Spleen (tissue), 11 donors: ENCODE measurements at regions not wholly inside any gene's neighbourhood (a gene's known extent, or its start where the extent isn't known, plus 50 kb on each side); places are given as distances from the start of the nearest gene placed in this dataset.

ENCODE experiments used
- DNase-seq: peaks from one replicate; pipeline ENCODE4 v3.0.0-alpha.2; 2020
- H3K27ac ChIP-seq, 8 donors: fragments of 200-600 bp; sonication (generic) in 7 of 8; 1 replicate in 4 of 8; 2 replicates in 4 of 8; pipeline versions ENCODE4 v1.5.0 to v1.8.0; 2016 to 2021; ENCODE audit warnings: inconsistent platforms in 4 of 8, mild to moderate bottlenecking in 4 of 8, moderate library complexity in 1 of 8
- H3K27me3 ChIP-seq, 7 donors: fragments of 200-600 bp; sonication (generic) in 6 of 7; replicated peaks in 1 of 7; 1 replicate in 4 of 7; 2 replicates in 3 of 7; pipeline versions ENCODE4 v1.5.0 to v1.8.0; 2016 to 2021; ENCODE audit warnings: inconsistent platforms in 3 of 7, mild to moderate bottlenecking in 1 of 7
- H3K36me3 ChIP-seq, 6 donors: fragments of 200-600 bp; sonication (generic) in 5 of 6; 1 replicate in 4 of 6; 2 replicates in 2 of 6; pipeline versions ENCODE4 v1.5.0 to v1.8.0; 2016 to 2021; ENCODE audit warnings: inconsistent platforms in 2 of 6
- H3K4me1 ChIP-seq, 6 donors: fragments of 200-600 bp; sonication (generic) in 5 of 6; 1 replicate in 3 of 6; 2 replicates in 3 of 6; pipeline versions ENCODE4 v1.5.0 to v1.8.0; 2016 to 2021; ENCODE audit warnings: inconsistent platforms in 3 of 6
- H3K4me3 ChIP-seq, 8 donors: fragments of 200-600 bp; sonication (generic) in 7 of 8; 1 replicate in 4 of 8; 2 replicates in 4 of 8; pipeline versions ENCODE4 v1.5.0 to v1.8.0; 2016 to 2021; ENCODE audit warnings: inconsistent platforms in 4 of 8, mild to moderate bottlenecking in 4 of 8, moderate library complexity in 2 of 8
- H3K9me3 ChIP-seq, 8 donors: fragments of 200-600 bp; sonication (generic) in 7 of 8; 1 replicate in 4 of 8; 2 replicates in 4 of 8; pipeline versions ENCODE4 v1.5.0 to v1.8.0; 2016 to 2021; ENCODE audit warnings: inconsistent platforms in 4 of 8
- CTCF ChIP-seq, 11 experiments: fragments of 200-600 bp in 7 of 11; fragments of 450-650 bp in 4 of 11; sonication (generic) in 4 of 11; IDR thresholded peaks in 8 of 11; conservative IDR thresholded peaks in 3 of 11; 1 replicate in 7 of 11; 2 replicates in 4 of 11; pipeline versions ENCODE4 v1.4.0 to v1.8.0; 2016 to 2021; ENCODE audit warnings: antibody characterized with exemption in 11 of 11, inconsistent platforms in 4 of 11, mild to moderate bottlenecking in 1 of 11
- POLR2A ChIP-seq, 3 donors: fragments of 450-650 bp; IDR thresholded peaks; one replicate each; pipeline ENCODE4 v1.5.1; 2017; ENCODE audit warnings: antibody characterized with exemption in 3 of 3, mild to moderate bottlenecking in 1 of 3
- POLR2AphosphoS5 ChIP-seq, 3 donors: sonication (generic); formaldehyde crosslinking; IDR thresholded peaks; one replicate each; pipeline ENCODE4 v1.5.1; 2017; ENCODE audit warnings: antibody characterized with exemption in 3 of 3
- WGBS, 5 donors: extraction: QIAGEN DNeasy Blood & Tissue Kit in 3 of 5; methylation state at CpG; one replicate each; pipeline versions ENCODE4 v1.1.5 to v1.1.7; 2013 to 2018; 5-methylcytosine and 5-hydroxymethylcytosine counted together
- intact Hi-C: fragments of 100-400 bp; cut with DNase I; formaldehyde crosslinking; loops from one replicate; pipeline ENCODE4 v1.15.0; 2023; ENCODE audit warnings: low total_unique reads
- donor health status: healthy with polysubstance abuse.
- donor health status: DM: no; HTN: no; CAD: no; lungs with moderate emphysema.
- donor health status: DM: no; HTN: no; CAD: no.
- donor health status: Bipolar disorder and iron deficiency.
- donor health status: healthy.
- donor health status: DM: no; HTN: no; CAD: no.
- donor health status: DM: yes; HTN: yes; CAD: no.

- Histone ChIP-seq H3K36me3 (no peaks in the 10 kb centered on the region), H3K27ac (no peak overlapping the region), H3K9me3 (no peaks in the 10 kb centered on the region), H3K4me1 (no peaks in the 10 kb centered on the region), H3K27me3 (no peaks in the 10 kb centered on the region), H3K4me3 (no peak overlapping the region)
- TF ChIP-seq POLR2A (IDR thresholded peaks at IDR 0.05), result no peak
- no peak for TF ChIP-seq CTCF (IDR thresholded peaks at IDR 0.05 in 8 of 11, conservative IDR thresholded peaks at IDR 0.05 in 3 of 11)
- no peak for TF ChIP-seq POLR2AphosphoS5 (IDR thresholded peaks at IDR 0.05)
- intact Hi-C loops, result no loop called here
- DNase-seq, result no peak
- WGBS, 5 donors, result 53 to 75% (median 65%) methylated on average over 3 of the region's 3 CpGs
Observed at GRCh38 chrX:137263374-137263773, 229.6 kb upstream of the GPR101 start.

GRCh38 chrX:137245183-137245582 is 211.4 kb upstream of the GPR101 start:
- no peak overlapping the region for H3K27ac ChIP-seq
- intact Hi-C loops, result no loop called here
- no peak for TF ChIP-seq CTCF (IDR thresholded peaks at IDR 0.05 in 8 of 11, conservative IDR thresholded peaks at IDR 0.05 in 3 of 11)
- no peak for TF ChIP-seq POLR2A (IDR thresholded peaks at IDR 0.05)
- TF ChIP-seq POLR2AphosphoS5 (IDR thresholded peaks at IDR 0.05), result no peak
- DNase-seq, result no peak
- H3K36me3 ChIP-seq, result no peaks in the 10 kb centered on the region
- no peaks in the 10 kb centered on the region for H3K4me1 ChIP-seq
- peaks cover 0 to 7% (median 0%) of the 10 kb centered on the region in 7 donors for H3K27me3 ChIP-seq
- WGBS, 5 donors, result 60 to 90% (median 80%) methylated on average over 2 of the region's 2 CpGs
- H3K9me3 ChIP-seq, result no peaks in the 10 kb centered on the region
- H3K4me3 ChIP-seq, result no peak overlapping the region

- Histone ChIP-seq H3K9me3 (no peaks in the 10 kb centered on the region), H3K4me1 (no peaks in the 10 kb centered on the region), H3K36me3 (no peaks in the 10 kb centered on the region), H3K27me3 (peaks cover 0 to 5% (median 0%) of the 10 kb centered on the region in 7 donors), H3K4me3 (no peak overlapping the region), H3K27ac (no peak overlapping the region)
- 69 to 86% (median 75%) methylated on average over 4 of the region's 4 CpGs for WGBS, 5 donors
- no peak for TF ChIP-seq POLR2A (IDR thresholded peaks at IDR 0.05)
- TF ChIP-seq CTCF (IDR thresholded peaks at IDR 0.05 in 8 of 11, conservative IDR thresholded peaks at IDR 0.05 in 3 of 11), result no peak
- no peak for TF ChIP-seq POLR2AphosphoS5 (IDR thresholded peaks at IDR 0.05)
- DNase-seq, result no peak
- intact Hi-C loops, result no loop called here
Observed at GRCh38 chrX:137236837-137237236, 203.0 kb upstream of the GPR101 start.

GRCh38 chrX:137234651-137235402 is 201.0 kb upstream of the GPR101 start:
- no peak for TF ChIP-seq CTCF (IDR thresholded peaks at IDR 0.05 in 8 of 11, conservative IDR thresholded peaks at IDR 0.05 in 3 of 11)
- TF ChIP-seq POLR2A (IDR thresholded peaks at IDR 0.05), result no peak
- no peak for TF ChIP-seq POLR2AphosphoS5 (IDR thresholded peaks at IDR 0.05)
- Histone ChIP-seq H3K27me3 (peaks cover 0 to 5% (median 0%) of the 10 kb centered on the region in 7 donors), H3K27ac (no peak overlapping the region), H3K36me3 (no peaks in the 10 kb centered on the region), H3K9me3 (no peaks in the 10 kb centered on the region), H3K4me1 (no peaks in the 10 kb centered on the region), H3K4me3 (no peak overlapping the region)
- WGBS, 5 donors, result 16 to 43% (median 24%) methylated on average over 6 of the region's 6 CpGs
- DNase-seq, result no peak
- intact Hi-C loops, result no loop called here
